Osteocyte (in vitro differentiated cells): ENCODE measurements at regions not wholly inside any gene's neighbourhood (a gene's known extent, or its start where the extent isn't known, plus 50 kb on each side); places are given as distances from the start of the nearest gene placed in this dataset.

ENCODE experiments used
- DNase-seq: peaks from one replicate; pipeline ENCODE4 v3.0.0; 2021; ENCODE audit warnings: mixed read lengths; ENCODE audit not compliant: unreplicated experiment; ENCODE audit errors: extremely low spot score
- H3K27ac Mint-ChIP-seq: one replicate; pipeline ENCODE4 v1.8.0; 2021; ENCODE audit warnings: mild to moderate bottlenecking, mixed read lengths; ENCODE audit not compliant: unreplicated experiment
- H3K27me3 Mint-ChIP-seq: one replicate; pipeline ENCODE4 v1.8.0; 2021; ENCODE audit warnings: mixed read lengths; ENCODE audit not compliant: unreplicated experiment
- H3K36me3 Mint-ChIP-seq: one replicate; pipeline ENCODE4 v1.8.0; 2021; ENCODE audit warnings: mixed read lengths; ENCODE audit not compliant: unreplicated experiment
- H3K4me1 Mint-ChIP-seq: one replicate; pipeline ENCODE4 v1.8.0; 2021; ENCODE audit warnings: mixed read lengths; ENCODE audit not compliant: unreplicated experiment
- H3K4me3 Mint-ChIP-seq: one replicate; pipeline ENCODE4 v1.8.0; 2021; ENCODE audit warnings: mild to moderate bottlenecking, moderate library complexity, mixed read lengths; ENCODE audit not compliant: unreplicated experiment
- H3K9me3 Mint-ChIP-seq: one replicate; pipeline ENCODE4 v1.8.0; 2021; ENCODE audit warnings: mixed read lengths; ENCODE audit not compliant: unreplicated experiment
- CTCF ChIP-seq: fragments of 200-600 bp; sonication (generic); IDR thresholded peaks from 2 replicates; pipeline ENCODE4 v1.5.0; 2021; ENCODE audit warnings: antibody characterized with exemption, mild to moderate bottlenecking, moderate library complexity

GRCh38 chr5:74169701-74170100, 470.8 kb downstream of the ENC1 start:
- H3K9me3 Mint-ChIP-seq, result no peaks in the 10 kb centered on the region
- no peaks in the 10 kb centered on the region for H3K27me3 Mint-ChIP-seq
- no peak for DNase-seq
- TF ChIP-seq CTCF, result no peak
- H3K36me3 Mint-ChIP-seq, result no peaks in the 10 kb centered on the region
- peaks cover 6% of the 10 kb centered on the region for H3K4me1 Mint-ChIP-seq
- H3K27ac Mint-ChIP-seq, result no peak overlapping the region
- no peak overlapping the region for H3K4me3 Mint-ChIP-seq

GRCh38 chr5:74167930-74168315, 472.6 kb downstream of the ENC1 start:
- DNase-seq, result no peak
- Mint-ChIP-seq H3K36me3 (no peaks in the 10 kb centered on the region), H3K9me3 (no peaks in the 10 kb centered on the region), H3K27me3 (no peaks in the 10 kb centered on the region), H3K27ac (no peak overlapping the region), H3K4me1 (peaks cover 6% of the 10 kb centered on the region), H3K4me3 (no peak overlapping the region)
- no peak for TF ChIP-seq CTCF

GRCh38 chr5:74167206-74167929, 473.2 kb downstream of the ENC1 start:
- DNase-seq, result no peak
- Mint-ChIP-seq H3K36me3 (no peaks in the 10 kb centered on the region), H3K4me1 (peaks cover 6% of the 10 kb centered on the region)

GRCh38 chr5:74166064-74166463, 474.5 kb downstream of the ENC1 start:
- TF ChIP-seq CTCF, result no peak
- Mint-ChIP-seq H3K36me3 (no peaks in the 10 kb centered on the region), H3K9me3 (no peaks in the 10 kb centered on the region), H3K4me1 (peaks cover 6% of the 10 kb centered on the region), H3K27me3 (no peaks in the 10 kb centered on the region), H3K27ac (no peak overlapping the region), H3K4me3 (no peak overlapping the region)
- DNase-seq, result no peak

More at GRCh38 chr5:74167206-74167929, 473.2 kb downstream of the ENC1 start:
- Mint-ChIP-seq H3K27ac (no peak overlapping the region), H3K9me3 (no peaks in the 10 kb centered on the region), H3K4me3 (no peak overlapping the region), H3K27me3 (no peaks in the 10 kb centered on the region)
- no peak for TF ChIP-seq CTCF

- no peak overlapping the region for H3K4me3 Mint-ChIP-seq
- H3K27me3 Mint-ChIP-seq, result no peaks in the 10 kb centered on the region
- no peak for DNase-seq
- no peak for TF ChIP-seq CTCF
- H3K27ac Mint-ChIP-seq, result no peak overlapping the region
- no peaks in the 10 kb centered on the region for H3K36me3 Mint-ChIP-seq
- H3K9me3 Mint-ChIP-seq, result no peaks in the 10 kb centered on the region
- H3K4me1 Mint-ChIP-seq, result peaks cover 6% of the 10 kb centered on the region
Measured at GRCh38 chr5:74164725-74165235, 475.7 kb downstream of the ENC1 start.
